NB4 (cell line): ENCODE measurements at regions not wholly inside any gene's neighbourhood (a gene's known extent, or its start where the extent isn't known, plus 50 kb on each side); places are given as distances from the start of the nearest gene placed in this dataset.

ENCODE experiments used
- DNase-seq: peaks from one replicate; pipeline ENCODE4 v3.0.0; 2010; ENCODE audit warnings: low read depth
- H3K4me3 ChIP-seq: one replicate; pipeline ENCODE4 v1.5.1; 2011; ENCODE audit warnings: mild to moderate bottlenecking, low read depth, low read length, moderate library complexity
- CTCF ChIP-seq: IDR thresholded peaks from one replicate; pipeline ENCODE4 v1.5.1; 2012; ENCODE audit warnings: low read depth, low read length
- MAX ChIP-seq: IDR thresholded peaks from 2 replicates; pipeline ENCODE4 v1.6.1; 2011; ENCODE audit warnings: low read depth, low read length
- MYC ChIP-seq: IDR thresholded peaks from 2 replicates; pipeline ENCODE4 v1.6.1; 2011; ENCODE audit warnings: low read depth, low read length
- POLR2A ChIP-seq: IDR thresholded peaks from 2 replicates; pipeline ENCODE4 v1.6.1; 2011; ENCODE audit warnings: mild to moderate bottlenecking; ENCODE audit not compliant: insufficient read length; ENCODE audit errors: extremely low read depth

- no peak overlapping the region for H3K4me3 ChIP-seq
- no peak for TF ChIP-seq CTCF
- TF ChIP-seq MYC: no peak
- no peak for TF ChIP-seq POLR2A
- no peak for TF ChIP-seq MAX
- DNase-seq: no peak
Observed at GRCh38 chr20:54379893-54380584, 95.4 kb upstream of the DOK5 start.

- TF ChIP-seq MYC: no peak
- no peak for TF ChIP-seq MAX
- TF ChIP-seq POLR2A: no peak
- no peak for TF ChIP-seq CTCF
- no peak for DNase-seq
Observed at GRCh38 chr20:54382419-54382818, 93.0 kb upstream of the DOK5 start.

GRCh38 chr20:54385746-54386145 is 89.6 kb upstream of the DOK5 start:
- no peak overlapping the region for H3K4me3 ChIP-seq
- no peak for DNase-seq
- no peak for TF ChIP-seq MAX
- no peak for TF ChIP-seq POLR2A
- no peak for TF ChIP-seq MYC
- TF ChIP-seq CTCF: no peak

More at GRCh38 chr20:54382419-54382818, 93.0 kb upstream of the DOK5 start:
- H3K4me3 ChIP-seq: no peak overlapping the region

GRCh38 chr20:54389596-54390280 is 85.7 kb upstream of the DOK5 start:
- no peak overlapping the region for H3K4me3 ChIP-seq
- DNase-seq: no peak
- TF ChIP-seq MYC (no peak), POLR2A (no peak), MAX (no peak), CTCF (no peak)

GRCh38 chr20:54397292-54398140 is 77.9 kb upstream of the DOK5 start:
- no peak for DNase-seq
- no peak overlapping the region for H3K4me3 ChIP-seq
- TF ChIP-seq MYC (no peak), POLR2A (no peak), CTCF (no peak), MAX (no peak)
